NCI-H446 treated with DMSO at 0.1 percent for 48 hours (cell line): ENCODE measurements at regions not wholly inside any gene's neighbourhood (a gene's known extent, or its start where the extent isn't known, plus 50 kb on each side); places are given as distances from the start of the nearest gene placed in this dataset.
"Not testable (repeated sequence)": the region's sequence is repeated elsewhere in the genome, so short reads cannot be mapped to it uniquely, and the experiment has no call there.

Experiments
- DNase-seq: peaks from one replicate; lab custom pipeline; 2025; lab: John Stamatoyannopoulos, UW

- no peak for DNase-seq
These were observed 160.3 kb upstream of the FMN2 start for GRCh38 chr1:239931341-239931740.

GRCh38 chr1:239939602-239940001 is 152.1 kb upstream of the FMN2 start:
- DNase-seq, result no peak

GRCh38 chr1:239943761-239944160 is 147.9 kb upstream of the FMN2 start:
- no peak for DNase-seq

GRCh38 chr1:239944666-239945065 is 147.0 kb upstream of the FMN2 start:
- DNase-seq, result no peak

GRCh38 chr1:239947801-239948200 is 143.9 kb upstream of the FMN2 start:
- no peak for DNase-seq

GRCh38 chr1:239951511-239952140 is 140.1 kb upstream of the FMN2 start:
- peak; percentile 10 for DNase-seq

GRCh38 chr1:239952348-239953308 is 139.1 kb upstream of the FMN2 start:
- DNase-seq, result no peak

GRCh38 chr1:239954836-239955235 is 136.8 kb upstream of the FMN2 start:
- no peak for DNase-seq

- no peak for DNase-seq
These were observed 136.3 kb upstream of the FMN2 start for GRCh38 chr1:239955431-239955830.

GRCh38 chr1:239956263-239956662 is 135.4 kb upstream of the FMN2 start:
- no peak for DNase-seq

GRCh38 chr1:239958063-239958462 is 133.6 kb upstream of the FMN2 start:
- no peak for DNase-seq

- DNase-seq, result no peak
These were observed 131.3 kb upstream of the FMN2 start for GRCh38 chr1:239960366-239960765.

- no peak for DNase-seq
These were observed 127.8 kb upstream of the FMN2 start for GRCh38 chr1:239963856-239964255.

- DNase-seq, result peak; percentile 15
These were observed 115.3 kb upstream of the FMN2 start for GRCh38 chr1:239976130-239976968.

GRCh38 chr1:239977416-239977815 is 114.3 kb upstream of the FMN2 start:
- no peak for DNase-seq

- DNase-seq, result no peak
These were observed 112.2 kb upstream of the FMN2 start for GRCh38 chr1:239979456-239979855.

- no peak for DNase-seq
These were observed 108.9 kb upstream of the FMN2 start for GRCh38 chr1:239982762-239983161.

- no peak for DNase-seq
These were observed 106.6 kb upstream of the FMN2 start for GRCh38 chr1:239985044-239985443.

GRCh38 chr1:239987103-239987745 is 104.5 kb upstream of the FMN2 start:
- no peak for DNase-seq

- no peak for DNase-seq
These were observed 101.7 kb upstream of the FMN2 start for GRCh38 chr1:239989990-239990389.

- not testable (repeated sequence) for DNase-seq
These were observed 99.1 kb upstream of the FMN2 start for GRCh38 chr1:239992566-239992965.

- no peak for DNase-seq
These were observed 98.3 kb upstream of the FMN2 start for GRCh38 chr1:239993366-239993765.
